ENCODE measurements at regions not wholly inside any gene's neighbourhood (a gene's known extent, or its start where the extent isn't known, plus 50 kb on each side); places are given as distances from the start of the nearest gene placed in this dataset.

DNA sequence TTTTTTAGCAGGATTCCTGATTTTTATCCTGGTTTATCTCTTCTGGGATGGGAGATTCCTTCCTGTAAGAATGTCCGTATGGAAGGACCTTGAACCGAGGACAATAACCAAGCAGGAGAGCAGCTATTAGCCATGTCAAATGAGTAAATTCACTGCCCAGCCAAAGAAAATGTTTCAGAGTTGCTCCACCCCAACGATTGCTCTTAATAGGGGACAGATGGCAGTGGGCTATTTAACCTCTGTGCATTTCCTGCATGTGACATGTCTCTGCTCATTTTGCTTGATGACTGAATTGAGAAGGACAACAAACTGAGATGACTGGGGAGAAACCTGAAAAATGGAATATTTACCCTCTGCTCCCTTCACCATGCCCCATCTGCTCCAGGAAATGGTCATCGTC, 479.9 kb upstream of the ZNF462 start:
- H3K4me1 Mint-ChIP-seq: no peaks in the 10 kb centered on the region
- no peaks in the 10 kb centered on the region for H3K27me3 Mint-ChIP-seq
- H3K27ac Mint-ChIP-seq: no peak overlapping the region
- ATAC-seq (ENCODE audit: low read depth in 2 of 2): no peak
- H3K9me3 Mint-ChIP-seq: peaks cover 0 to 6% (median 0%) of the 10 kb centered on the region in 7 donors
- no peak for DNase-seq
- H3K36me3 Mint-ChIP-seq: no peaks in the 10 kb centered on the region
- no peak overlapping the region for H3K4me3 Mint-ChIP-seq

GRCh38 chr9:106387965-106388364, 475.0 kb upstream of the ZNF462 start:
- peaks cover 0 to 5% (median 0%) of the 10 kb centered on the region in 7 donors for H3K9me3 Mint-ChIP-seq
- H3K27ac Mint-ChIP-seq: no peak overlapping the region
- DNase-seq (no peak), ATAC-seq (ENCODE audit: low read depth in 2 of 2) (no peak)
- no peaks in the 10 kb centered on the region for H3K27me3 Mint-ChIP-seq
- H3K4me3 Mint-ChIP-seq: no peak overlapping the region
- H3K4me1 Mint-ChIP-seq: no peaks in the 10 kb centered on the region
- no peaks in the 10 kb centered on the region for H3K36me3 Mint-ChIP-seq

DNA sequence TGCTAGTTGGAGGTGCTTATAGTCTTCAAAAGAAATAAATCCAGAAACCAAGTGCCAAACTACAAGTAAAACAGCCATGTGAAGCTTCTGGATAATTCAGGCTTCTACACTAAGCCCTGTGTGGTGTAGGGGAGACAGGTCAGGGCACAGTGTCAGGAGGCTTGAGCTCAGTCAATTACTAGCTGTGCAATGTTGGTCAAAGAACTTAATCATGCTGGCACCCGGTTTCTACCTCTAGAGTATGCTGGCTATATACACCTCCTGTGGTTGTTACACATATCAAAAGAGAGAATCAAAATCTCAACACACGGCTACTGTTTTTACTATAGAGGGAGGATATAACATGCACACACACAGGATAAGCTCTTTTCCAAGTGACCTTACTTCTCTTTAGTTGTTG, 469.7 kb upstream of the ZNF462 start:
- Mint-ChIP-seq H3K27ac (no peak overlapping the region), H3K27me3 (no peaks in the 10 kb centered on the region)

GRCh38 chr9:106400170-106400569, 462.8 kb upstream of the ZNF462 start:
- Mint-ChIP-seq H3K27me3 (peaks cover 0 to 6% (median 0%) of the 10 kb centered on the region in 3 donors), H3K27ac (no peak overlapping the region), H3K36me3 (no peaks in the 10 kb centered on the region), H3K9me3 (peaks cover 0 to 5% (median 0%) of the 10 kb centered on the region in 7 donors), H3K4me3 (no peak overlapping the region), H3K4me1 (no peaks in the 10 kb centered on the region)
- ATAC-seq (ENCODE audit: low read depth in 2 of 2): no peak
- DNase-seq: no peak

More for the DNA sequence above, 469.7 kb upstream of the ZNF462 start:
- ATAC-seq (ENCODE audit: low read depth in 2 of 2) (no peak), DNase-seq (no peak)
- no peaks in the 10 kb centered on the region for H3K36me3 Mint-ChIP-seq
- H3K4me3 Mint-ChIP-seq: no peak overlapping the region
- peaks cover 0 to 6% (median 0%) of the 10 kb centered on the region in 7 donors for H3K9me3 Mint-ChIP-seq
- H3K4me1 Mint-ChIP-seq: no peaks in the 10 kb centered on the region

DNA sequence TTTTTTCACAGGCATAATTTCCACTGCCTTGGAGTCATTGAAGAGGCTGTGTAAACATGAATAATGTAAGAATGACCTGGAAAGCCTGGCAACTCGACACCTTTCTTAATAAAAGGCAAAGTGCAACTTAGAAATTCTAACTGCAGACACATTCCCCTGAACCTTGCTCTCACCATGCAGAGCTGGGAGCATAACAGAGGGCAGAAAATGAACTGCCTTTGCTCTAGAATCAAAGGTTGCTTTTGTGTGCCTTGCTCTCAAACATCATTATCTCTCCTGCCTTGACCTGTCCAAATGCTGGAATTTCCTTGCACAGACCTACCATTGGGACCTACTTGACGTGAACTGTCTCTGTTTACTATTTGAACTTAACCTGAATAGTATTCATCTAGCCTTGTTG, 462.0 kb upstream of the ZNF462 start:
- Mint-ChIP-seq H3K36me3 (no peaks in the 10 kb centered on the region), H3K27ac (no peak overlapping the region), H3K9me3 (peaks cover 0 to 5% (median 0%) of the 10 kb centered on the region in 7 donors), H3K27me3 (peaks cover 0 to 6% (median 0%) of the 10 kb centered on the region in 3 donors), H3K4me1 (no peaks in the 10 kb centered on the region), H3K4me3 (no peak overlapping the region)
- DNase-seq (no peak), ATAC-seq (ENCODE audit: low read depth in 2 of 2) (no peak)

DNA sequence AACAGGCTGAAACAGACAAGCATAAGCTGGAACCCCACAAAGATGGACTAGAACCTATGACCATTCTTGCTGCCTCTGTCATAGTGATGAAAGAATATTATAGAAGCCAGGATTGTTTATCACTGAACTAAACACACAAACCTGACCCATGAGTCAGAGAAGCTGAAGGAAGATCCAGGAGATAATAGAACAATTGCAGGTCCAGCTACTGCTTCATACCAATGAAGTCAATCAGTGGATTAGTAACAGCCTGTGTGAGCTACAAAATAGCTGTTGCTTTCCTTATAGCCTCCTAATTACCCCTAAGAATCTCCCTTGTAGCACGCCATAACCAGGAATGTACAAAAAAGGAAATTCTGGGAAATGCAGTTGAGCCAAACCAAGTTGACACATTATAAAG, 459.9 kb upstream of the ZNF462 start:
- peaks cover 0 to 6% (median 0%) of the 10 kb centered on the region in 3 donors for H3K27me3 Mint-ChIP-seq
- no peak overlapping the region for H3K4me3 Mint-ChIP-seq
- DNase-seq: no peak
- H3K9me3 Mint-ChIP-seq: peaks cover 0 to 5% (median 0%) of the 10 kb centered on the region in 7 donors
- H3K27ac Mint-ChIP-seq: no peak overlapping the region
- no peaks in the 10 kb centered on the region for H3K36me3 Mint-ChIP-seq
- no peak for ATAC-seq (ENCODE audit: low read depth in 2 of 2)
- no peaks in the 10 kb centered on the region for H3K4me1 Mint-ChIP-seq

DNA sequence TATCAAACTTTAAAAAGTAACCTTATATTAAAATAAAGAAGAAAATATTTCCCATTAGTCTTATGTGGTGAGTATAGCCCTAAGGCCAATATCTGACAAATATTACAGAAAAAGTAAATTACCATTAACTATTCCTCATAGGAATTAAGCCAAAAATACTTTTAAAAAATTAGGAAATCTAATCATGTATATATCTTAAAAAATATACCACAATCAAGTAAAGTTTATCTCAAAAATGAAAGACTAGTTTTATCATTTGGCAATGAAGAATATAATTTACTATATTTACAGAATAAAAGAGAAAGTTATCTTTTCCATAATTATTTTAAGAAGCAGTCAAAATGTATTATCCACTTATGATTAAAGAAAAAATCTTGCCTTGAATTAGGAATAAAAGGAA, 458.8 kb upstream of the ZNF462 start:
- DNase-seq: no peak
- Mint-ChIP-seq H3K27ac (no peak overlapping the region), H3K27me3 (peaks cover 0 to 6% (median 0%) of the 10 kb centered on the region in 3 donors), H3K9me3 (peaks cover 0 to 5% (median 0%) of the 10 kb centered on the region in 7 donors), H3K4me3 (no peak overlapping the region), H3K36me3 (no peaks in the 10 kb centered on the region), H3K4me1 (no peaks in the 10 kb centered on the region)
- ATAC-seq (ENCODE audit: low read depth in 2 of 2): no peak

- Mint-ChIP-seq H3K4me1 (no peaks in the 10 kb centered on the region), H3K9me3 (peaks cover 0 to 2% (median 0%) of the 10 kb centered on the region in 7 donors), H3K4me3 (no peak overlapping the region), H3K36me3 (no peaks in the 10 kb centered on the region), H3K27me3 (no peaks in the 10 kb centered on the region), H3K27ac (no peak overlapping the region)
- ATAC-seq (ENCODE audit: low read depth in 2 of 2): no peak
- no peak for DNase-seq
These were observed 457.0 kb upstream of the ZNF462 start for GRCh38 chr9:106405871-106406435.

DNA sequence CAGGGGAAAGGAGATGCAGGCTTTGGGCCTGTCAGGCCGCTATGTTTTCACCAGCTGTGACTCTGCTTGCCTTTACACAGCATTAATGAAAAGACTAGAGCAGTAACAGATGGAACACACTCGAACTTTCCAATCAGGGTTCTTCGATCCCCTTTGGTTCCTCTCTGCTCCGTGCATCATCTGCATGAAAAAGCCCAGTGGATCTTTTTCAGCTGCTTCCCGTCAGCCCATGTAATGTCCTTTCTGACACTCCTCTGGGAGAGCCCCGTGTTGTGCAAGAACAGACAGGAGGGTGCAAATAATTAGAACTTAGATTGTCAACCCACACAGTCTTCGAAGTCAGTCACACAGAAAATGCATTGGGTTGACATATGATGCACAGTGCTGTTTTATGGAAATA, 448.9 kb upstream of the ZNF462 start:
- DNase-seq (no peak), ATAC-seq (ENCODE audit: low read depth in 2 of 2) (no peak)
- Mint-ChIP-seq H3K36me3 (no peaks in the 10 kb centered on the region), H3K9me3 (no peaks in the 10 kb centered on the region), H3K27me3 (no peaks in the 10 kb centered on the region), H3K4me1 (no peaks in the 10 kb centered on the region), H3K27ac (no peak overlapping the region), H3K4me3 (no peak overlapping the region)

DNA sequence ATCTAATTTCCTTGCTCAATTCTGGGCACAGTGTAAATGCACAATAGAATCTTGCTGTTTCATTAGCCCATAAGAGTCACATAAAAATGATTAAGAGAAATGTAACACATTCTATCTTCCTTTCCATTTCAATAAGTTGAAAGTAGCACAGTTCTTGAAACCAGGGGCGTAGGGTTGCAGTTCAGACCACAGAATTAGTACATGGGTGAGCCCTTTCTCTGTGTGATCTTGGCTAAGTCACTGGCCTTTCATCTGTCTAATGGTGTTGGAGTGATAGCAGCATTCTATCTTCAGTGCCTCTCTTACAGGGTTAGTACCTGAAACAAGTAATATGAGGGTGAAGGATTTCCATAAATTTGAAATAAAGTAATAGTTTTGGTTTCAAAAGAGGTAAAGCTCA, 445.3 kb upstream of the ZNF462 start:
- Mint-ChIP-seq H3K4me1 (peaks cover 0 to 3% (median 0%) of the 10 kb centered on the region in 3 donors), H3K9me3 (peaks cover 0 to 5% (median 0%) of the 10 kb centered on the region in 7 donors), H3K27ac (no peak overlapping the region), H3K4me3 (no peak overlapping the region), H3K36me3 (no peaks in the 10 kb centered on the region), H3K27me3 (peaks cover 0 to 5% (median 3%) of the 10 kb centered on the region in 3 donors)
- DNase-seq: no peak
- no peak for ATAC-seq (ENCODE audit: low read depth in 2 of 2)

- Mint-ChIP-seq H3K27ac (no peak overlapping the region), H3K36me3 (no peaks in the 10 kb centered on the region), H3K4me3 (no peak overlapping the region), H3K4me1 (peaks cover 0 to 3% (median 0%) of the 10 kb centered on the region in 3 donors), H3K27me3 (peaks cover 0 to 5% (median 3%) of the 10 kb centered on the region in 3 donors), H3K9me3 (peaks cover 0 to 5% (median 0%) of the 10 kb centered on the region in 7 donors)
- no peak for DNase-seq
- ATAC-seq (ENCODE audit: low read depth in 2 of 2): no peak
These were observed 443.1 kb upstream of the ZNF462 start for GRCh38 chr9:106419829-106420228.

DNA sequence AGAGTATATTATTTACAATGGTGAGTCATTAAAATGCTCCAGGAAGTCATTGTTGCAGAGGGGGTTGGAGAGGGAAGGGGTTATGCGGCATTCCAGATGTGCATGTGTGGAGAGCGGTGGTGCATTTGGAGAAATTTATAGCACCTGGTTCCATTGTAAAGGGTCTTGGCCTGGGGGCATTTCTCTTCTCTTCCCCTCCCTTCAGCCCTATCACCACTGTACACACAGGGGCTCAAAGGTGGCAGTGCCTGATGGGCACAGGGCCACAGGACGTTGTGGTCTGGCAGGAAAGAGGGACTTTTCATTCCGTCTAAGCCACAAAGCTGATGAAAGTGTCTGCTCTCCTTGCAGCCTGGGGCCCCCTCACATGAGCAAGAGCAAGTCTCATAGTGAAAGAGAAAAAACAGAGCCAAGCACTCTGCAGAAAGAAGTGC, 442.4 kb upstream of the ZNF462 start:
- Mint-ChIP-seq H3K27ac (no peak overlapping the region), H3K4me3 (no peak overlapping the region), H3K9me3 (peaks cover 0 to 5% (median 0%) of the 10 kb centered on the region in 7 donors), H3K27me3 (peaks cover 0 to 5% (median 3%) of the 10 kb centered on the region in 3 donors), H3K4me1 (peaks cover 0 to 3% (median 0%) of the 10 kb centered on the region in 3 donors), H3K36me3 (no peaks in the 10 kb centered on the region)
- no peak for ATAC-seq (ENCODE audit: low read depth in 2 of 2)
- no peak for DNase-seq

- no peak for ATAC-seq (ENCODE audit: low read depth in 2 of 2)
These were observed 441.2 kb upstream of the ZNF462 start for GRCh38 chr9:106421772-106422171.

GRCh38 chr9:106423575-106423974, 439.4 kb upstream of the ZNF462 start:
- H3K27me3 Mint-ChIP-seq: peaks cover 0 to 5% (median 3%) of the 10 kb centered on the region in 3 donors
- no peak overlapping the region for H3K27ac Mint-ChIP-seq
- peaks cover 0 to 3% (median 0%) of the 10 kb centered on the region in 3 donors for H3K4me1 Mint-ChIP-seq
- H3K9me3 Mint-ChIP-seq: peaks cover 0 to 5% (median 0%) of the 10 kb centered on the region in 7 donors
- no peak for DNase-seq
- no peaks in the 10 kb centered on the region for H3K36me3 Mint-ChIP-seq
- no peak overlapping the region for H3K4me3 Mint-ChIP-seq
- no peak for ATAC-seq (ENCODE audit: low read depth in 2 of 2)

More at GRCh38 chr9:106421772-106422171, 441.2 kb upstream of the ZNF462 start:
- Mint-ChIP-seq H3K9me3 (peaks cover 0 to 5% (median 0%) of the 10 kb centered on the region in 7 donors), H3K4me3 (no peak overlapping the region), H3K27me3 (peaks cover 0 to 5% (median 3%) of the 10 kb centered on the region in 3 donors), H3K27ac (no peak overlapping the region), H3K4me1 (peaks cover 0 to 3% (median 0%) of the 10 kb centered on the region in 3 donors), H3K36me3 (no peaks in the 10 kb centered on the region)
- DNase-seq: no peak

Measured in naive B cell (primary cell).